ENCODE measurements at regions not wholly inside any gene's neighbourhood (a gene's known extent, or its start where the extent isn't known, plus 50 kb on each side); places are given as distances from the start of the nearest gene placed in this dataset.

GRCh38 chr13:73635166-73635787, 498.9 kb downstream of the KLF12 start:
- FAIRE-seq = no peak
- no peak for DNase-seq (ENCODE audit: insufficient read length, low spot score)

GRCh38 chr13:73633817-73634460, 500.3 kb downstream of the KLF12 start:
- DNase-seq (ENCODE audit: insufficient read length, low spot score) (no peak), FAIRE-seq (no peak)
- no peak for TF ChIP-seq CTCF (IDR thresholded peaks at IDR 0.05; ENCODE audit: insufficient read depth, missing control alignments)

More at GRCh38 chr13:73635166-73635787, 498.9 kb downstream of the KLF12 start:
- TF ChIP-seq CTCF (IDR thresholded peaks at IDR 0.05; ENCODE audit: insufficient read depth, missing control alignments) = no peak

GRCh38 chr13:73631411-73631810, 502.8 kb downstream of the KLF12 start:
- FAIRE-seq = no peak
- no peak for DNase-seq (ENCODE audit: insufficient read length, low spot score)
- no peak for TF ChIP-seq CTCF (IDR thresholded peaks at IDR 0.05; ENCODE audit: insufficient read depth, missing control alignments)

GRCh38 chr13:73625562-73626339, 508.5 kb downstream of the KLF12 start:
- TF ChIP-seq CTCF (IDR thresholded peaks at IDR 0.05; ENCODE audit: insufficient read depth, missing control alignments) = no peak
- FAIRE-seq (no peak), DNase-seq (ENCODE audit: insufficient read length, low spot score) (no peak)

GRCh38 chr13:73623281-73623680, 510.9 kb downstream of the KLF12 start:
- TF ChIP-seq CTCF (IDR thresholded peaks at IDR 0.05; ENCODE audit: insufficient read depth, missing control alignments) = no peak
- DNase-seq (ENCODE audit: insufficient read length, low spot score) = no peak
- FAIRE-seq = no peak

- no peak for TF ChIP-seq CTCF (IDR thresholded peaks at IDR 0.05; ENCODE audit: insufficient read depth, missing control alignments)
- FAIRE-seq (no peak), DNase-seq (ENCODE audit: insufficient read length, low spot score) (no peak)
Observed at GRCh38 chr13:73622381-73622780, 511.8 kb downstream of the KLF12 start.

Measured in D721Med (cell line).